SU-DHL-6 (cell line): ENCODE measurements at regions not wholly inside any gene's neighbourhood (a gene's known extent, or its start where the extent isn't known, plus 50 kb on each side); places are given as distances from the start of the nearest gene placed in this dataset.

Source experiments
- H2AFZ ChIP-seq: fragments of 200-600 bp; sonication (generic); 2 replicates; pipeline ENCODE4 v1.6.1; 2014; ENCODE audit warnings: low read depth, mild to moderate bottlenecking, moderate library complexity, mixed read lengths, antibody characterized with exemption, low read length; ENCODE audit not compliant: severe bottlenecking
- H3F3A ChIP-seq: fragments of 200-600 bp; shearing (Covaris generic); 2 replicates; pipeline ENCODE4 v1.6.0; 2016; ENCODE audit warnings: antibody characterized with exemption, mild to moderate bottlenecking; ENCODE audit not compliant: insufficient read depth
- H3K27ac ChIP-seq: fragments of 200-600 bp; sonication (generic); 2 replicates; pipeline ENCODE4 v1.5.1; 2016; ENCODE audit warnings: low read depth, mild to moderate bottlenecking, low read length, moderate library complexity, mixed read lengths
- H3K27me3 ChIP-seq: fragments of 200-600 bp; sonication (generic), shearing (Covaris generic); 2 replicates; pipeline ENCODE4 v1.6.0; 2014; ENCODE audit warnings: mild to moderate bottlenecking, low read length
- H3K36me3 ChIP-seq: fragments of 200-600 bp; sonication (generic); 2 replicates; pipeline ENCODE4 v1.6.1; 2014; ENCODE audit warnings: mild to moderate bottlenecking, low read length, mixed read lengths
- H3K4me2 ChIP-seq: fragments of 300-600, 200-600 bp; shearing (Covaris generic), sonication (generic); 2 replicates; pipeline ENCODE4 v1.6.0; 2014; ENCODE audit warnings: low read length, low read depth, mild to moderate bottlenecking; ENCODE audit not compliant: poor library complexity, severe bottlenecking
- H3K4me3 ChIP-seq: fragments of 200-600 bp; sonication (generic); 2 replicates; pipeline ENCODE4 v1.5.1; 2014; ENCODE audit warnings: antibody characterized with exemption, low read length, mild to moderate bottlenecking, mixed read lengths; ENCODE audit not compliant: insufficient read depth, poor library complexity, severe bottlenecking
- H3K79me2 ChIP-seq: fragments of 200-600 bp; sonication (generic); 2 replicates; pipeline ENCODE4 v1.6.1; 2014; ENCODE audit warnings: mild to moderate bottlenecking, low read length, moderate library complexity; ENCODE audit not compliant: insufficient read depth
- H3K9ac ChIP-seq: fragments of 200-600 bp; sonication (generic); 2 replicates; pipeline ENCODE4 v1.7.0; 2014; ENCODE audit warnings: mild to moderate bottlenecking, low read length
- H3K9me2 ChIP-seq: fragments of 200-600 bp; sonication (generic); replicated peaks from 2 replicates; pipeline ENCODE4 v1.6.1; 2014; ENCODE audit warnings: low read length; ENCODE audit not compliant: insufficient read depth
- H3K9me3 ChIP-seq: fragments of 200-600 bp; sonication (generic); 2 replicates; pipeline ENCODE4 v1.6.1; 2014; ENCODE audit warnings: low read length, mixed read lengths; ENCODE audit not compliant: insufficient read depth
- H4K20me1 ChIP-seq: fragments of 200-600 bp; sonication (generic); 2 replicates; pipeline ENCODE4 v1.6.1; 2014; ENCODE audit warnings: low read depth, mild to moderate bottlenecking, antibody characterized with exemption, low read length, moderate library complexity, mixed read lengths
- EZH2phosphoT487 ChIP-seq: fragments of 200-600 bp; sonication (generic), shearing (Covaris generic); conservative IDR thresholded peaks from 2 replicates; pipeline ENCODE4 v1.6.1; 2018; ENCODE audit warnings: mild to moderate bottlenecking, antibody characterized with exemption, low read length, moderate library complexity, mixed read lengths
- TF ChIP-seq, protein P1 (sequence below): fragments of 200-600 bp; sonication (generic); IDR thresholded peaks from one replicate; pipeline ENCODE4 v1.5.1; 2017; ENCODE audit warnings: antibody characterized with exemption, mild to moderate bottlenecking, low read length, moderate library complexity; ENCODE audit not compliant: insufficient read depth, poor library complexity, severe bottlenecking

DNA sequence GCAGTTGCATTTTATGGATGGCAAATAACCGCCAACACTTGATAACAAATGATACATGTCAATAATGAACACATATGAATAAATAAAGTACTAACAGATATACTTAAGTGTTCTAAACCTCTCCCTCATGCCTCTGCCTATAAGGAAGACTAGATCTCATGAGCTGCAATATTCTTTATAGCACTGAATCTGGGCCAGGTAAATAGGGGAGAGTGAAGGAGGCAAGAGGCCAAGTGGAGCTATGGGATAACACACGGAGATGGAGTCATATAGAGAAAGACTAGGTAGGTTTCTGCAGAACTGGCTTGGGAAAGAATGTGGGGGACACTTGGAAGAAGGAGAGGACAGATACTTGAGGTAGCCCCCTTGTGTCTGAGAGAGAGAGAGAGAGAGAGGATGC, 354.2 kb upstream of the CFAP20DC start:
- no peaks in the 10 kb centered on the region for H3K9me3 ChIP-seq
- H3K9ac ChIP-seq, result no peak overlapping the region
- H3K27me3 ChIP-seq, result no peaks in the 10 kb centered on the region
- no peak overlapping the region for H3K4me3 ChIP-seq
- no peaks in the 10 kb centered on the region for H3F3A ChIP-seq
- H2AFZ ChIP-seq, result no peak overlapping the region
- H3K79me2 ChIP-seq, result no peaks in the 10 kb centered on the region
- no peaks in the 10 kb centered on the region for H3K9me2 ChIP-seq
- H4K20me1 ChIP-seq, result no peaks in the 10 kb centered on the region
- H3K36me3 ChIP-seq, result no peaks in the 10 kb centered on the region
- no peak for TF ChIP-seq EZH2phosphoT487
- TF ChIP-seq, protein P1, sequence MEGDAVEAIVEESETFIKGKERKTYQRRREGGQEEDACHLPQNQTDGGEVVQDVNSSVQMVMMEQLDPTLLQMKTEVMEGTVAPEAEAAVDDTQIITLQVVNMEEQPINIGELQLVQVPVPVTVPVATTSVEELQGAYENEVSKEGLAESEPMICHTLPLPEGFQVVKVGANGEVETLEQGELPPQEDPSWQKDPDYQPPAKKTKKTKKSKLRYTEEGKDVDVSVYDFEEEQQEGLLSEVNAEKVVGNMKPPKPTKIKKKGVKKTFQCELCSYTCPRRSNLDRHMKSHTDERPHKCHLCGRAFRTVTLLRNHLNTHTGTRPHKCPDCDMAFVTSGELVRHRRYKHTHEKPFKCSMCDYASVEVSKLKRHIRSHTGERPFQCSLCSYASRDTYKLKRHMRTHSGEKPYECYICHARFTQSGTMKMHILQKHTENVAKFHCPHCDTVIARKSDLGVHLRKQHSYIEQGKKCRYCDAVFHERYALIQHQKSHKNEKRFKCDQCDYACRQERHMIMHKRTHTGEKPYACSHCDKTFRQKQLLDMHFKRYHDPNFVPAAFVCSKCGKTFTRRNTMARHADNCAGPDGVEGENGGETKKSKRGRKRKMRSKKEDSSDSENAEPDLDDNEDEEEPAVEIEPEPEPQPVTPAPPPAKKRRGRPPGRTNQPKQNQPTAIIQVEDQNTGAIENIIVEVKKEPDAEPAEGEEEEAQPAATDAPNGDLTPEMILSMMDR, result no peak
- no peak overlapping the region for H3K27ac ChIP-seq
- no peak overlapping the region for H3K4me2 ChIP-seq

DNA sequence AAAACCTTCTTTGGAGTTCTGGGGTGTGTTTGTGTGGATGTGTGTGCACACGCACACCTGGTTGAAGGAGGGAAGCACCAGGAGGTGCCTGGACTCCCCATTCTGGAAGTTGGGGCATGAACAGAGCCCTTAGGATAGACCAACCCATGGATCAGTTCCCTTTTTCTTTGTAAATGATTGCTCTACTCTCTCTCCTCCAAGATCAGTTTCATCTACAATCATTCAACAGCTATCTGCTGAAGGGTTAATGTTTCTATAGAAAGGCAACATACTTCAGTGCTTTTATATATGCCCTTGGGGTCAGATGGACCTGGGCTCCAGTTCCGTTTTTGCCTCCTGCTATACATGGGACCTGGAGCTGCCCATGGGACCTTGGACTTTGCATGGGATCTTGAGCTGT, 352.1 kb upstream of the CFAP20DC start:
- TF ChIP-seq, protein P1, result no peak
- TF ChIP-seq EZH2phosphoT487, result no peak
- no peak overlapping the region for H3K4me3 ChIP-seq
- H3K9me3 ChIP-seq, result no peaks in the 10 kb centered on the region
- no peak overlapping the region for H3K27ac ChIP-seq
- H3F3A ChIP-seq, result no peaks in the 10 kb centered on the region
- no peaks in the 10 kb centered on the region for H3K9me2 ChIP-seq
- H3K4me2 ChIP-seq, result no peak overlapping the region
- H2AFZ ChIP-seq, result no peak overlapping the region
- H4K20me1 ChIP-seq, result no peaks in the 10 kb centered on the region
- no peak overlapping the region for H3K9ac ChIP-seq
- H3K27me3 ChIP-seq, result no peaks in the 10 kb centered on the region
- H3K79me2 ChIP-seq, result no peaks in the 10 kb centered on the region
- no peaks in the 10 kb centered on the region for H3K36me3 ChIP-seq

DNA sequence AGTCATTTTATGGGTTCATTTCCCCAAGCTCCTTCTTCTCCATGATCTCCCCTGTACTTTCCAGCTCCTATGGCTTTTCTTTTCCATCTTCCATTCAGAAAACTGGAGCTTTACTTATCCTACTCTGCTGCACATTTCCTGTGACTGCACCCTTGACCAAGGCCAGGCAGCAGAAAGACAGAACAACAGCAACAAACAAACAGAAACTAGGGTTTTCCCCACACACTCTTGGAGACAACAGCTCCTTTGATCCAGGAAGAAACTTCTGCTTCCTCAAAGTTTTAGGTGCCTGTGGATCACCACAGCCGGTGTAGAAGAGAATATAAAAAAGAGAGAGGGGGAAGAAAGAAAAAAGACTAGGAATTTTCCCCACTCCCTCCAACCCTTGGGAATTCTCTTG, 342.3 kb upstream of the CFAP20DC start:
- TF ChIP-seq, protein P1, result no peak
- TF ChIP-seq EZH2phosphoT487, result no peak
- H3K9me3 ChIP-seq, result no peaks in the 10 kb centered on the region
- H3K79me2 ChIP-seq, result no peaks in the 10 kb centered on the region
- H3K27ac ChIP-seq, result no peak overlapping the region
- no peaks in the 10 kb centered on the region for H3K9me2 ChIP-seq
- no peak overlapping the region for H2AFZ ChIP-seq
- H3K9ac ChIP-seq, result no peak overlapping the region
- H4K20me1 ChIP-seq, result no peaks in the 10 kb centered on the region
- H3K4me3 ChIP-seq, result no peak overlapping the region
- no peaks in the 10 kb centered on the region for H3F3A ChIP-seq
- no peaks in the 10 kb centered on the region for H3K36me3 ChIP-seq
- H3K4me2 ChIP-seq, result no peak overlapping the region
- no peaks in the 10 kb centered on the region for H3K27me3 ChIP-seq
